A673 (cell line): ENCODE measurements at regions not wholly inside any gene's neighbourhood (a gene's known extent, or its start where the extent isn't known, plus 50 kb on each side); places are given as distances from the start of the nearest gene placed in this dataset.

Experiments
- EZH2 ChIP-seq: fragments of 200-600 bp; sonication (generic); IDR thresholded peaks from 2 replicates; pipeline ENCODE4 v1.6.1; 2017; ENCODE audit warnings: borderline replicate concordance, low read depth, mild to moderate bottlenecking, mixed read lengths, antibody characterized with exemption, low read length; ENCODE audit not compliant: poor library complexity, severe bottlenecking
- TF ChIP-seq, protein P1 (sequence below): fragments of 300-800, 200-600 bp; sonication (generic); conservative IDR thresholded peaks from 2 replicates; pipeline ENCODE4 v1.5.1; 2017; ENCODE audit warnings: low read depth, mild to moderate bottlenecking, antibody characterized with exemption, low read length, moderate library complexity, mixed read lengths

DNA sequence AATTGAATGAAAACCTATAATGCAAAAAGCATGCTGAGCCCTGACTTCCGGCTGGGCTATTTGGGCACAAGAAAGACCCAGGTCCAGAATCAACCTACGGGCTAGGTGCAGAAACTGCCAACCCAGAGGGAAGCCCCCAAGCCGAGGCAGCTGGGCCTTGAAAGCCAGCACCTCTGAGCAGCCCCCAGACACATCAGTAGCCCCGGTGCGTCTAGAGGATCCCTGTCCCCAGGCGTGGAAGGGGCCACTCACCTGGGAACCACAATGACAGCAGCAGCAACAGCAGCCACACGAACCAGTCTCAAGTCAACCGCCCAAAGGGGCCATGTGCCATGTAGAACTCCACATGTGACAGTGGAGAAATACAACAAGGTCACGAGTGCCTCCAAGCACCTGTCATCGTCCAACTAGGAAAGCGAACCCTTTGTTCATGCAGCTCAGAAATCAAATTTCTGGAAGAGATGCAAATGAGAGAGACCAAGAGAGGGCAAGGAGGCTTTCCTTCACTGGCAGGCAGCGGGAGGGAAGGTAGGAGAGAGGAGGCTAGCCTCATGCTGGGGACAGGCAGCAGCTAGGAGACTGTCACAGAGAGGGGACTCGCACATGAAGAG, 57.5 kb upstream of the CHST15 start:
- TF ChIP-seq, protein P1, sequence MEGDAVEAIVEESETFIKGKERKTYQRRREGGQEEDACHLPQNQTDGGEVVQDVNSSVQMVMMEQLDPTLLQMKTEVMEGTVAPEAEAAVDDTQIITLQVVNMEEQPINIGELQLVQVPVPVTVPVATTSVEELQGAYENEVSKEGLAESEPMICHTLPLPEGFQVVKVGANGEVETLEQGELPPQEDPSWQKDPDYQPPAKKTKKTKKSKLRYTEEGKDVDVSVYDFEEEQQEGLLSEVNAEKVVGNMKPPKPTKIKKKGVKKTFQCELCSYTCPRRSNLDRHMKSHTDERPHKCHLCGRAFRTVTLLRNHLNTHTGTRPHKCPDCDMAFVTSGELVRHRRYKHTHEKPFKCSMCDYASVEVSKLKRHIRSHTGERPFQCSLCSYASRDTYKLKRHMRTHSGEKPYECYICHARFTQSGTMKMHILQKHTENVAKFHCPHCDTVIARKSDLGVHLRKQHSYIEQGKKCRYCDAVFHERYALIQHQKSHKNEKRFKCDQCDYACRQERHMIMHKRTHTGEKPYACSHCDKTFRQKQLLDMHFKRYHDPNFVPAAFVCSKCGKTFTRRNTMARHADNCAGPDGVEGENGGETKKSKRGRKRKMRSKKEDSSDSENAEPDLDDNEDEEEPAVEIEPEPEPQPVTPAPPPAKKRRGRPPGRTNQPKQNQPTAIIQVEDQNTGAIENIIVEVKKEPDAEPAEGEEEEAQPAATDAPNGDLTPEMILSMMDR = no peak
- no peak for TF ChIP-seq EZH2
